MM.1S (cell line): ENCODE measurements at regions not wholly inside any gene's neighbourhood (a gene's known extent, or its start where the extent isn't known, plus 50 kb on each side); places are given as distances from the start of the nearest gene placed in this dataset.

Experiments used
- DNase-seq: peaks from one replicate; pipeline ENCODE4 v3.0.0-alpha.2; 2015
- H2AFZ ChIP-seq: fragments of 300-600 bp; sonication (generic); 2 replicates; pipeline ENCODE4 v1.6.0; 2016; ENCODE audit warnings: antibody characterized with exemption, low read length
- H3F3A ChIP-seq: fragments of 300-600 bp; sonication (generic); 2 replicates; pipeline ENCODE4 v1.6.1; 2016; ENCODE audit warnings: mild to moderate bottlenecking, antibody characterized with exemption, low read length, moderate library complexity, mixed read lengths; ENCODE audit not compliant: insufficient read depth
- H3K27ac ChIP-seq: fragments of 300-600 bp; sonication (generic); 2 replicates; pipeline ENCODE4 v1.5.1; 2016; ENCODE audit warnings: mild to moderate bottlenecking, low read length
- H3K27me3 ChIP-seq: fragments of 300-600 bp; sonication (generic); replicated peaks from 2 replicates; pipeline ENCODE4 v1.6.0; 2016; ENCODE audit warnings: low read length; ENCODE audit not compliant: insufficient read depth
- H3K36me3 ChIP-seq: fragments of 300-600 bp; sonication (generic); replicated peaks from 2 replicates; pipeline ENCODE4 v1.6.1; 2016; ENCODE audit warnings: mild to moderate bottlenecking, low read length, mixed read lengths; ENCODE audit not compliant: insufficient read depth
- H3K4me1 ChIP-seq: fragments of 300-600 bp; sonication (generic); 2 replicates; pipeline ENCODE4 v1.6.1; 2016; ENCODE audit warnings: low read length, mixed read lengths
- H3K4me2 ChIP-seq: fragments of 300-600 bp; sonication (generic); 2 replicates; pipeline ENCODE4 v1.6.0; 2016; ENCODE audit warnings: low read depth, low read length
- H3K4me3 ChIP-seq: fragments of 300-600 bp; sonication (generic); 2 replicates; pipeline ENCODE4 v1.5.1; 2016; ENCODE audit warnings: low read length, mixed read lengths
- H3K79me2 ChIP-seq: fragments of 300-600 bp; sonication (generic); 2 replicates; pipeline ENCODE4 v1.6.1; 2016; ENCODE audit warnings: mixed run types, low read length, mixed read lengths
- H3K9ac ChIP-seq: fragments of 300-600 bp; sonication (generic); 2 replicates; pipeline ENCODE4 v1.6.1; 2016; ENCODE audit warnings: low read length, mixed read lengths
- H3K9me2 ChIP-seq: fragments of 300-600 bp; sonication (generic); replicated peaks from 2 replicates; pipeline ENCODE4 v1.6.1; 2016; ENCODE audit warnings: mild to moderate bottlenecking, low read length, mixed read lengths; ENCODE audit not compliant: insufficient read depth
- H3K9me3 ChIP-seq: fragments of 300-600 bp; sonication (generic); replicated peaks from 2 replicates; pipeline ENCODE4 v1.6.1; 2016; ENCODE audit warnings: mild to moderate bottlenecking, low read length, mixed read lengths; ENCODE audit not compliant: insufficient read depth
- H4K20me1 ChIP-seq: fragments of 300-600 bp; sonication (generic); 2 replicates; pipeline ENCODE4 v1.6.1; 2016; ENCODE audit warnings: mild to moderate bottlenecking, low read length, moderate library complexity, mixed read lengths; ENCODE audit not compliant: insufficient read depth
- CTCF ChIP-seq: fragments of 300-600 bp; sonication (generic); IDR thresholded peaks from 2 replicates; pipeline ENCODE4 v1.5.1; 2016; ENCODE audit warnings: antibody characterized with exemption, low read length, mixed read lengths
- EZH2 ChIP-seq: fragments of 300-600 bp; sonication (generic); optimal IDR thresholded peaks from 2 replicates; pipeline ENCODE3; 2017; ENCODE audit warnings: low read depth, mild to moderate bottlenecking, antibody characterized with exemption, low read length, mixed read lengths
- EZH2phosphoT487 ChIP-seq: fragments of 300-600 bp; sonication (generic); IDR thresholded peaks from 2 replicates; pipeline ENCODE4 v1.6.1; 2018; ENCODE audit warnings: antibody characterized with exemption, low read length

- Histone ChIP-seq H3K27me3 (no peaks in the 10 kb centered on the region), H3K9ac (no peak overlapping the region), H3K27ac (no peak overlapping the region), H3K9me2 (no peaks in the 10 kb centered on the region), H3K79me2 (no peaks in the 10 kb centered on the region), H3K4me1 (no peaks in the 10 kb centered on the region), H4K20me1 (no peaks in the 10 kb centered on the region), H2AFZ (no peak overlapping the region), H3K36me3 (no peaks in the 10 kb centered on the region), H3F3A (no peaks in the 10 kb centered on the region), H3K9me3 (no peaks in the 10 kb centered on the region), H3K4me2 (no peak overlapping the region), H3K4me3 (no peak overlapping the region)
- DNase-seq = no peak
- no peak for TF ChIP-seq EZH2phosphoT487
- TF ChIP-seq CTCF = no peak
- TF ChIP-seq EZH2 = no peak
These were observed 121.0 kb upstream of the VRK1 start for GRCh38 chr14:96676166-96676565.

GRCh38 chr14:96681829-96682228, 115.4 kb upstream of the VRK1 start:
- Histone ChIP-seq H2AFZ (no peak overlapping the region), H3K27me3 (no peaks in the 10 kb centered on the region), H4K20me1 (no peaks in the 10 kb centered on the region), H3F3A (no peaks in the 10 kb centered on the region), H3K36me3 (no peaks in the 10 kb centered on the region), H3K4me2 (no peak overlapping the region), H3K79me2 (no peaks in the 10 kb centered on the region), H3K9me3 (no peaks in the 10 kb centered on the region), H3K27ac (no peak overlapping the region), H3K9ac (no peak overlapping the region), H3K4me1 (no peaks in the 10 kb centered on the region), H3K9me2 (no peaks in the 10 kb centered on the region), H3K4me3 (no peak overlapping the region)
- TF ChIP-seq CTCF = no peak
- no peak for TF ChIP-seq EZH2phosphoT487
- TF ChIP-seq EZH2 = no peak
- no peak for DNase-seq

- Histone ChIP-seq H3F3A (no peaks in the 10 kb centered on the region), H3K27ac (no peak overlapping the region), H3K4me3 (no peak overlapping the region), H3K9me3 (no peaks in the 10 kb centered on the region), H4K20me1 (no peaks in the 10 kb centered on the region), H3K4me2 (no peak overlapping the region), H2AFZ (no peak overlapping the region), H3K4me1 (no peaks in the 10 kb centered on the region), H3K9me2 (no peaks in the 10 kb centered on the region), H3K9ac (no peak overlapping the region), H3K36me3 (no peaks in the 10 kb centered on the region), H3K79me2 (no peaks in the 10 kb centered on the region), H3K27me3 (no peaks in the 10 kb centered on the region)
- DNase-seq = no peak
- no peak for TF ChIP-seq EZH2
- TF ChIP-seq EZH2phosphoT487 = no peak
- TF ChIP-seq CTCF = no peak
These were observed 114.8 kb upstream of the VRK1 start for GRCh38 chr14:96682401-96682800.
